ENCODE measurements at regions not wholly inside any gene's neighbourhood (a gene's known extent, or its start where the extent isn't known, plus 50 kb on each side); places are given as distances from the start of the nearest gene placed in this dataset.

- TF ChIP-seq RAD21 (IDR thresholded peaks at IDR 0.05; ENCODE audit: low read length) (no peak), POLR2A (IDR thresholded peaks at IDR 0.05; ENCODE audit: low read depth, low read length) (no peak), RFX5 (IDR thresholded peaks at IDR 0.05; ENCODE audit: low read depth, low read length) (no peak), CTCF (conservative IDR thresholded peaks at IDR 0.05; ENCODE audit: low read depth, low read length) (no peak), FOS (IDR thresholded peaks at IDR 0.05; ENCODE audit: low read depth, low read length) (no peak), SMC3 (IDR thresholded peaks at IDR 0.05; ENCODE audit: low read depth, low read length) (no peak)
Measured at GRCh38 chr14:21735200-21735599, 61.6 kb upstream of the OR4E1 start.

Measured in IMR-90 (cell line).